Smooth muscle cell (in vitro differentiated cells): ENCODE measurements at regions not wholly inside any gene's neighbourhood (a gene's known extent, or its start where the extent isn't known, plus 50 kb on each side); places are given as distances from the start of the nearest gene placed in this dataset.

ENCODE experiments used
- DNase-seq: peaks from one replicate; lab custom pipeline; 2025; ENCODE audit not compliant: unreplicated experiment; lab: John Stamatoyannopoulos, UW
- H2AFZ ChIP-seq: fragments of 200-600 bp; sonication (generic); 2 replicates; pipeline ENCODE4 v1.6.0; 2016; ENCODE audit warnings: antibody characterized with exemption, low read depth, mild to moderate bottlenecking
- H3F3A ChIP-seq: fragments of 200-600 bp; sonication (generic); 2 replicates; pipeline ENCODE4 v1.6.0; 2017; ENCODE audit warnings: antibody characterized with exemption, low read depth
- H3K27ac ChIP-seq: fragments of 200-600 bp; sonication (generic); 2 replicates; pipeline ENCODE4 v1.5.1; 2016; ENCODE audit warnings: low read depth, mild to moderate bottlenecking
- H3K27me3 ChIP-seq: fragments of 200-600 bp; sonication (generic); 2 replicates; pipeline ENCODE4 v1.6.1; 2016; ENCODE audit warnings: low read depth, mild to moderate bottlenecking
- H3K36me3 ChIP-seq: fragments of 200-600 bp; sonication (generic); 2 replicates; pipeline ENCODE4 v1.5.1; 2016; ENCODE audit warnings: low read depth
- H3K4me1 ChIP-seq: fragments of 200-600 bp; sonication (generic); 2 replicates; pipeline ENCODE4 v1.5.1; 2016; ENCODE audit warnings: low read depth
- H3K4me2 ChIP-seq: fragments of 200-600 bp; sonication (generic); 2 replicates; pipeline ENCODE4 v1.6.0; 2016; ENCODE audit warnings: mild to moderate bottlenecking
- H3K4me3 ChIP-seq: fragments of 200-600 bp; sonication (generic); 2 replicates; pipeline ENCODE4 v1.5.1; 2016; ENCODE audit warnings: mild to moderate bottlenecking
- H3K79me2 ChIP-seq: fragments of 200-600 bp; sonication (generic); 2 replicates; pipeline ENCODE4 v1.6.0; 2016; ENCODE audit warnings: low read depth, mild to moderate bottlenecking
- H3K9ac ChIP-seq: fragments of 200-600 bp; sonication (generic); 2 replicates; pipeline ENCODE4 v1.6.0; 2016; ENCODE audit warnings: low read depth
- H3K9me3 ChIP-seq: fragments of 200-600 bp; sonication (generic); replicated peaks from 2 replicates; pipeline ENCODE4 v1.5.1; 2016; ENCODE audit warnings: low read depth
- H4K20me1 ChIP-seq: fragments of 200-600 bp; sonication (generic); 2 replicates; pipeline ENCODE4 v1.6.0; 2016; ENCODE audit warnings: low read depth
- WGBS: methylation state at CpG from one replicate; pipeline ENCODE4 v1.1.7; 2016; ENCODE audit warnings: low lambda C conversion rate; 5-methylcytosine and 5-hydroxymethylcytosine counted together
- TF ChIP-seq, protein P1 (sequence below): fragments of 200-600 bp; sonication (generic); IDR thresholded peaks from 2 replicates; pipeline ENCODE4 v1.5.1; 2017; ENCODE audit warnings: borderline replicate concordance, mild to moderate bottlenecking, antibody characterized with exemption; ENCODE audit not compliant: insufficient read depth, poor library complexity, severe bottlenecking

DNA sequence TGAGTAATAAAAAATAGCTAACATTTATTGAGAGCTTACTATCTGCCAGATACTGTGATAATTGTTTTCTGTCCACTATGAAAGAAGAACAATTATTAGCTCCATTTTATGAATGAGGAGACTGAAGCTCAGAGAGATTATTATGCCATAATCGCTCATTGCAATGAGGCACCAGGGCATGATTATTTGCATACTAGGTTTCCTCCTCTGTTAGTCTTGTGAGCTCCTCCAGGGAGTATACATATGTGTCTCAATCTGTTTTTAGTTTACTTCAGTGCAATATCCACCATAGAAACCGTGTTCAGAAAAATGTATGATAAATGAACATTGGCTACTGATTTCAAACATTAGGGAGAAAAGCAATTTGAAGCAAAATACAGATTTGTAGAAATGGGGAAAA is 139.4 kb upstream of the OTUD4 start:
- Histone ChIP-seq H3K27me3 (no peaks in the 10 kb centered on the region), H3K9ac (no peak overlapping the region), H3K4me3 (no peak overlapping the region), H2AFZ (no peak overlapping the region), H3K36me3 (no peaks in the 10 kb centered on the region), H3K9me3 (no peaks in the 10 kb centered on the region), H3K4me1 (no peaks in the 10 kb centered on the region), H4K20me1 (no peaks in the 10 kb centered on the region), H3F3A (no peaks in the 10 kb centered on the region), H3K4me2 (no peak overlapping the region), H3K79me2 (no peaks in the 10 kb centered on the region), H3K27ac (no peak overlapping the region)
- TF ChIP-seq, protein P1, sequence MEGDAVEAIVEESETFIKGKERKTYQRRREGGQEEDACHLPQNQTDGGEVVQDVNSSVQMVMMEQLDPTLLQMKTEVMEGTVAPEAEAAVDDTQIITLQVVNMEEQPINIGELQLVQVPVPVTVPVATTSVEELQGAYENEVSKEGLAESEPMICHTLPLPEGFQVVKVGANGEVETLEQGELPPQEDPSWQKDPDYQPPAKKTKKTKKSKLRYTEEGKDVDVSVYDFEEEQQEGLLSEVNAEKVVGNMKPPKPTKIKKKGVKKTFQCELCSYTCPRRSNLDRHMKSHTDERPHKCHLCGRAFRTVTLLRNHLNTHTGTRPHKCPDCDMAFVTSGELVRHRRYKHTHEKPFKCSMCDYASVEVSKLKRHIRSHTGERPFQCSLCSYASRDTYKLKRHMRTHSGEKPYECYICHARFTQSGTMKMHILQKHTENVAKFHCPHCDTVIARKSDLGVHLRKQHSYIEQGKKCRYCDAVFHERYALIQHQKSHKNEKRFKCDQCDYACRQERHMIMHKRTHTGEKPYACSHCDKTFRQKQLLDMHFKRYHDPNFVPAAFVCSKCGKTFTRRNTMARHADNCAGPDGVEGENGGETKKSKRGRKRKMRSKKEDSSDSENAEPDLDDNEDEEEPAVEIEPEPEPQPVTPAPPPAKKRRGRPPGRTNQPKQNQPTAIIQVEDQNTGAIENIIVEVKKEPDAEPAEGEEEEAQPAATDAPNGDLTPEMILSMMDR, result no peak
- no peak for DNase-seq
- 93% methylated on average over 2 of the region's 2 CpGs for WGBS

DNA sequence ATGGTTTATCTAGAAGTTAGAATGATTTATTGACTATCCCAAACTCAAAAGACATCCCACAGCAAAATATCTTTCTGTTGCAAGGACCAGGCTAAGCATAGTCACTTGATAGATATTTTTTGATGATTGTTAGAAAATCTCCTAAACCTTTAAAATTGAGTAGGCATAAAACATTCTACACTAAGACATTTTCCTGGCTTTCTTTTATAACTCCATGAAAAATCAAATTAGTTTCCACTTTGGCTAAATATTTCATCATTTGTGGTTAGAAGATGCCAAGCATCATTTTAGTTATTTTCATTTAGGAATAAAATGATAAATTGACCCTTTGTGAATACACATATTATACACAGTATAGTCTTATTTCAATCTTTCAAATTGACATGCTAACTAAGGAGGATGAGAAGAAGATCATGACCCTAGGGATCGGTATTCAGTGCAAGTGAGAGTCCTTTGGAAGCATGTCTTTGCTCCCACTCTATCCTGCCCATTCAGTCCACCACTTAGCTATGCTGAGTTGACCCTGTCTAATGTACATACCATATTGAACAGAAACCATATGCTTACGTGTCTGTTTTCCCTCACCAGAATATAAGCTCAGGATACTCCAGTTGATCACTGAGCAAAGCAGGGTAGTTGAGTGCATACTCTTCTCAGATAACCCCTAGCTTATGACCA is 136.6 kb upstream of the OTUD4 start:
- no peak for DNase-seq
- no peaks in the 10 kb centered on the region for H3K27me3 ChIP-seq
- H3K79me2 ChIP-seq, result no peaks in the 10 kb centered on the region
- WGBS, result 92% methylated on average over 2 of the region's 2 CpGs
- H3K9ac ChIP-seq, result no peak overlapping the region
- H3K4me3 ChIP-seq, result no peak overlapping the region
- H3K36me3 ChIP-seq, result no peaks in the 10 kb centered on the region
- H3K27ac ChIP-seq, result no peak overlapping the region
- H3F3A ChIP-seq, result no peaks in the 10 kb centered on the region
- no peak overlapping the region for H2AFZ ChIP-seq
- H3K4me1 ChIP-seq, result no peaks in the 10 kb centered on the region
- no peaks in the 10 kb centered on the region for H4K20me1 ChIP-seq
- TF ChIP-seq, protein P1, result no peak
- no peaks in the 10 kb centered on the region for H3K9me3 ChIP-seq
- H3K4me2 ChIP-seq, result no peak overlapping the region

DNA sequence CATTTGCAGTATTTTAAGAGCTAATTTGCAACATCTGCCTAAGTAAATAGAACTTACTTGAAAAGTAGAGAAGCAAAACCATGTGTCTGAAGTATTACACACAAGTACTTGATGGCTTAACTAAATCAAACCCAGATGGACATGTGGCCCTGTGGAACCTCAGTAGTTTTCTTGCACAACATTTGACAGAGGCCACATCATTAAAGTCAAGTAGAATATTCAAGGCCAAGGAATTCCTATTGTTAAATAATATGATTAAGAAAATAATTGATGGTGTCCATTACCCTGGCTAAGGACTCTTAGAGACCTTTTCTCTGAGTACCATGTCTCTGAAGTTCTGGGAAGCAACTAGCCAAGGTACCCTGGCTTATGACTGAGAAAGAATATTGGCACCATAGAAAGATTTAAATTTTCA is 135.4 kb upstream of the OTUD4 start:
- Histone ChIP-seq H3K36me3 (no peaks in the 10 kb centered on the region), H3K27ac (no peak overlapping the region), H3K79me2 (no peaks in the 10 kb centered on the region), H3K4me3 (no peak overlapping the region), H3K9ac (no peak overlapping the region), H3K4me2 (no peak overlapping the region), H3K4me1 (no peaks in the 10 kb centered on the region), H3K27me3 (no peaks in the 10 kb centered on the region), H3F3A (no peaks in the 10 kb centered on the region), H3K9me3 (no peaks in the 10 kb centered on the region), H4K20me1 (no peaks in the 10 kb centered on the region), H2AFZ (no peak overlapping the region)
- TF ChIP-seq, protein P1, result no peak
- no peak for DNase-seq

DNA sequence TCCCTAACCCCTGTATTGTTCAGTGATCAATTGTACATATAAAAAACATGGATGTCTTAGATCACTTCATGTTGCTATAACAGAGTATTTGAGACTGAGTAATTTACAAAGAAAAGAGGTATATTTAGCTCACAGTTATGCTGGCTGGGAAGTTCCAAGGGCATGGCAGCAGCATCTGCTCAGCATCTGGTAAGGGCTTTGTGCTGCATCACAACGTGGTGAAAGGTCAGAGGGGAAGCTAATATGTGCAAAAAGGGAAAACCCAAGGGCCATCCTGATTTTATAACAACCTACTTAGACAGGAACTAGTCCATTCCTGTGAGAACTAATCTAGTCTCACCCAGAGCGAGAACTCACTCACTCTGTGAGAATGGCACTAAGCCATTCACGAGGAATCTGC is 128.2 kb upstream of the OTUD4 start:
- DNase-seq, result no peak
- Histone ChIP-seq H3K27ac (no peak overlapping the region), H3F3A (no peaks in the 10 kb centered on the region), H3K36me3 (no peaks in the 10 kb centered on the region), H3K9me3 (no peaks in the 10 kb centered on the region), H3K4me3 (no peak overlapping the region), H4K20me1 (no peaks in the 10 kb centered on the region), H3K9ac (no peak overlapping the region), H3K27me3 (no peaks in the 10 kb centered on the region), H3K79me2 (no peaks in the 10 kb centered on the region), H2AFZ (no peak overlapping the region), H3K4me2 (no peak overlapping the region), H3K4me1 (no peaks in the 10 kb centered on the region)
- WGBS, result 73% methylated on average over 3 of the region's 3 CpGs
- TF ChIP-seq, protein P1, result no peak
